Bronchial epithelial cell (primary cell): ENCODE measurements at regions not wholly inside any gene's neighbourhood (a gene's known extent, or its start where the extent isn't known, plus 50 kb on each side); places are given as distances from the start of the nearest gene placed in this dataset.

Source experiments
- DNase-seq: peaks from one replicate; pipeline ENCODE4 v3.0.0-alpha.2; 2010; ENCODE audit warnings: low read depth
- FAIRE-seq: peaks from 2 replicates; lab custom pipeline; 2011; peaks lifted over from hg19 to GRCh38; lab: Jason Lieb, UNC
- H3K27me3 ChIP-seq: 2 replicates; pipeline ENCODE4 v1.5.1; 2011; ENCODE audit warnings: low read length; ENCODE audit not compliant: control insufficient read depth, insufficient read depth
- H3K36me3 ChIP-seq: 2 replicates; pipeline ENCODE4 v1.5.1; 2011; ENCODE audit warnings: low read length; ENCODE audit not compliant: control insufficient read depth, insufficient read depth
- H3K4me3 ChIP-seq: 2 replicates; pipeline ENCODE4 v1.5.1; 2011; ENCODE audit warnings: mild to moderate bottlenecking, low read depth, low read length, control low read depth
- TF ChIP-seq, protein P1 (sequence below): IDR thresholded peaks from 2 replicates; pipeline ENCODE4 v1.5.1; 2011; ENCODE audit warnings: mild to moderate bottlenecking, moderate library complexity, low read length, control low read depth, inconsistent platforms; ENCODE audit not compliant: insufficient read depth, severe bottlenecking

DNA sequence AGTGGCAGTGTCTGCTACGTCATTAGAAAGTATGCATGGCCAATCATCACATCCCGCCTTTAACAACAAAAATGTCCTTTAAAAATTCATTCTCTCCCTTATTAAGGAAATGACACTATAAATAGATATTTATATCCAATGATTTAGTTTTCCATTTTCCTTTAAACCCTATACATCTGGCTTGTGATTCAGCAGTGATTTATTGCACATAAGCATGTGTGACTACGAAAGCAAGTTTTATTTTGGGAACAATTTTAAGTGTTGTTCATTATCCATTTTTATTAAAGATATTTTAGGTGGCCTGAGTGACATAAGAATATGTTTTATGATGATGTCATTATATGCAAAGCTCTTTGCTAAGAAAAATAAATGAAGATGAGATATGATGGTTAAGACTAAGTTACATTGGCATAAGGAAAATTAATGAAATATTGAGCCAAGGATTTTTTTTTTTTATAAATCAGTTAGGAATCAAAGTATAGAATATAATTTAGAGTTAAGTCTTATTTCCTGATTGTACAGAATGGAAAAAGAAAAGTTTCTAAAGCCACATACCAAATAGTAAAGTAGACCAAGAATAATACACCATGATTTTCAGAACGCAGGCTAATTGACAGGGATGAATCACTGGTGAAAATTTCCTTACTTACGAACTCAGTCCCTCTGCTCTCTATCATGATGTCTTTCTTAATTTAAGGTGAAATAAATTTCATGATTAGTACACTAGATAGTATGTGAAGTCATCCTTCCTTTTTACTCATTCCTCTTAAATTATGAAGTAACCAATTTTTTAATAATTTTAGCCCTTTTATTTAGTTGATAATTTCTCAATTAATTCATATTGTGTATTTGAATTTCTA is 822.4 kb downstream of the FAT4 start:
- Histone ChIP-seq H3K27me3 (no peaks in the 10 kb centered on the region), H3K4me3 (no peak overlapping the region), H3K36me3 (no peaks in the 10 kb centered on the region)
- no peak for FAIRE-seq
- TF ChIP-seq, protein P1, sequence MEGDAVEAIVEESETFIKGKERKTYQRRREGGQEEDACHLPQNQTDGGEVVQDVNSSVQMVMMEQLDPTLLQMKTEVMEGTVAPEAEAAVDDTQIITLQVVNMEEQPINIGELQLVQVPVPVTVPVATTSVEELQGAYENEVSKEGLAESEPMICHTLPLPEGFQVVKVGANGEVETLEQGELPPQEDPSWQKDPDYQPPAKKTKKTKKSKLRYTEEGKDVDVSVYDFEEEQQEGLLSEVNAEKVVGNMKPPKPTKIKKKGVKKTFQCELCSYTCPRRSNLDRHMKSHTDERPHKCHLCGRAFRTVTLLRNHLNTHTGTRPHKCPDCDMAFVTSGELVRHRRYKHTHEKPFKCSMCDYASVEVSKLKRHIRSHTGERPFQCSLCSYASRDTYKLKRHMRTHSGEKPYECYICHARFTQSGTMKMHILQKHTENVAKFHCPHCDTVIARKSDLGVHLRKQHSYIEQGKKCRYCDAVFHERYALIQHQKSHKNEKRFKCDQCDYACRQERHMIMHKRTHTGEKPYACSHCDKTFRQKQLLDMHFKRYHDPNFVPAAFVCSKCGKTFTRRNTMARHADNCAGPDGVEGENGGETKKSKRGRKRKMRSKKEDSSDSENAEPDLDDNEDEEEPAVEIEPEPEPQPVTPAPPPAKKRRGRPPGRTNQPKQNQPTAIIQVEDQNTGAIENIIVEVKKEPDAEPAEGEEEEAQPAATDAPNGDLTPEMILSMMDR: no peak
- no peak for DNase-seq

DNA sequence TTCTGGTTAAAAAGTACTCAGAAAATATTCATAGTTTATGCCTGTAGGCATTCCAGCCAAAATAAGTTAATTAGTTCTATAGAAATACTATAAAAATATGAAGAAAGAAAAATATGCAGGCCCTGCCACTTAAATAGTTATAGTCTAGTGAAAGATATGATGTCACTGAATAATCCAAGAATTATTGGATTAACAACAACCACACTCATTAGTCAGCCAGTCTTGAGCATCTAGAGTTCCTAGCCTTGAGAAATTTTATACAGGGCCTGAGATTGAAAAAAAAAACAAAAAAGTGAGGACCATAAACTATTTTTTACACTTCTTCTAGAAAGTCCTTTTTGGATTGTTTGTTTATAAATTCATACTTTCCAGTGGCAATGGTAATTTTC is 823.0 kb downstream of the FAT4 start:
- H3K36me3 ChIP-seq: no peaks in the 10 kb centered on the region
- FAIRE-seq: no peak
- no peak for DNase-seq
- TF ChIP-seq, protein P1: no peak
- no peaks in the 10 kb centered on the region for H3K27me3 ChIP-seq
- H3K4me3 ChIP-seq: no peak overlapping the region

DNA sequence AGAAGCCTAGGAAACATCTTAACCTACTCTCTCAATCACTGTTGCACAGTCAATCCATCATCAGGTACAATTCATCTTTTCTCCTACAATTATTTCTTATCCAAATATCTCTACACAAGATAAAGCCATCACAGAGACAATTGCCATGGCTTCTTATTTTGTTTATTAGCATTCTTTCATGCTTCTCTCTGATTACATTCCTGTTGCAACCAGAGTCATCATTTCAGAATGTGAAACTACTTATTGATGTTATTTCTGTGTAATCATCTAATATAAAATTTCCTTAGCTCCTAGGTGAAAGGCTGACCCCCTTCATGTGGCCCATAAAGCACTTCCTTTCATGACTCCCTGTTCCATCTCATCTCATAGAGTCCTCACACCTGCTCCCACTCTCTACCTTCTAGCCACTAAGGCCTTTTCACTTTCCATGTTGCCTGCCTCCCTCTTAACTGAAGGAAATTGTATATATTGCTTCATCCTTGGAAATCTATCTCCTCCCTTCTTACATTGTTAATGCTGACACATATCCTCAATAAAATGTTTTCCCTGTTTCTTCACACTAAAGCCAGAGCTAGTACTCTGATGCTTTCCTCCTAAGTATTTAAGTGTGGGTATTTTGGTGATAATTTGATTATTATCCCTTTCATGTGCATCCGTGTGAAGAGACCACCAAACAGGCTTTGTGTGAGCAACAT is 829.9 kb downstream of the FAT4 start:
- Histone ChIP-seq H3K36me3 (no peaks in the 10 kb centered on the region), H3K4me3 (no peak overlapping the region), H3K27me3 (no peaks in the 10 kb centered on the region)
- FAIRE-seq (no peak), DNase-seq (peak; percentile 16)
- TF ChIP-seq, protein P1: no peak

DNA sequence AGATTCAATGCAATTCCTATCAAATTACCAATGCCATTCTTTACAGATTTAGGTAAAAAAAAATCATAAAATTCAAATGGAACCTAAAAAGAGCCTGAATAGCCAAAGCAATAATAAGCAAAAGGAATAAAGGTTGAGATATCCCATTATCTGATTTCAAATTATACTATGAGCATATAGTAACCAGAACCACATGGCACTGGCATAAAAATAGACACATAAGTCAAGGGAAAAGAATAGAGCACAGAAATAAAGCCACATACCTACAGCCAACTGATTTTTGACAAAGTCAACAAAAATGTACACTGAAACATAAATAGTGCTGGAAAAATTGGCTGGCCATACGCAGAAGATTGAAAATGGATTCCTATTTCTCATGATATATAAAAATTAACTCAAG is 853.7 kb downstream of the FAT4 start:
- DNase-seq (no peak), FAIRE-seq (no peak)
- Histone ChIP-seq H3K4me3 (no peak overlapping the region), H3K36me3 (no peaks in the 10 kb centered on the region), H3K27me3 (no peaks in the 10 kb centered on the region)
- TF ChIP-seq, protein P1: no peak

DNA sequence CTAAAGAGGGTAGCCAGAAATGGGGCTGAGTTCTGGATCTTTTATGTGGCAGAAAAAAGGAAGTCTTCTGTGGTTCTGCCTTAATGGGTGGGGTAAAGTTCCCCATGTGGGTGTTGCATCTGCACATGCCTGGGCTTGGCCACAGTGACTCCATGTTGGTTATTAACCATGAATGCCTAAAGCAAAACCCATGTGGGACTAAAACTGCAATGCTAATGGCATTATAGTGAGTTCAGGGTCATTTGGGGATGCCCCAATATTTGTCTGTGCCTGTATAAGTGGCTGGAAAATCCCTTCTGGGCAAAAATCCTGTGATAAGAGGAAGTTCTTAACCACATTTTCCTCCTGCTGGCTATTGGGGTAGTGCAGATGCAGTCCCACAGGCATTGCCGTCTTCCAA is 857.4 kb downstream of the FAT4 start:
- Histone ChIP-seq H3K27me3 (no peaks in the 10 kb centered on the region), H3K36me3 (no peaks in the 10 kb centered on the region), H3K4me3 (no peak overlapping the region)
- FAIRE-seq (no peak), DNase-seq (peak; percentile 38)
- TF ChIP-seq, protein P1: no peak
